Esophagus muscularis mucosa (tissue), 4 donors: ENCODE measurements at regions not wholly inside any gene's neighbourhood (a gene's known extent, or its start where the extent isn't known, plus 50 kb on each side); places are given as distances from the start of the nearest gene placed in this dataset.

Source experiments
- EP300 ChIP-seq: sonication (generic); formaldehyde crosslinking; IDR thresholded peaks from one replicate; pipeline ENCODE4 v1.6.1; 2017; ENCODE audit warnings: antibody characterized with exemption
- POLR2A ChIP-seq: fragments of 450-650 bp; IDR thresholded peaks from one replicate; pipeline ENCODE4 v1.6.1; 2017; ENCODE audit warnings: antibody characterized with exemption, moderate library complexity, mild to moderate bottlenecking, low read depth
- TF ChIP-seq, protein P1 (sequence below), 3 experiments: fragments of 200-600 bp in 2 of 3; fragments of 450-650 bp in 1 of 3; sonication (generic) in 2 of 3; IDR thresholded peaks; one replicate each; pipeline ENCODE4 v1.5.1; 2017 to 2019; ENCODE audit warnings: antibody characterized with exemption in 3 of 3, mild to moderate bottlenecking in 2 of 3, moderate library complexity in 1 of 3

- TF ChIP-seq, protein P1, sequence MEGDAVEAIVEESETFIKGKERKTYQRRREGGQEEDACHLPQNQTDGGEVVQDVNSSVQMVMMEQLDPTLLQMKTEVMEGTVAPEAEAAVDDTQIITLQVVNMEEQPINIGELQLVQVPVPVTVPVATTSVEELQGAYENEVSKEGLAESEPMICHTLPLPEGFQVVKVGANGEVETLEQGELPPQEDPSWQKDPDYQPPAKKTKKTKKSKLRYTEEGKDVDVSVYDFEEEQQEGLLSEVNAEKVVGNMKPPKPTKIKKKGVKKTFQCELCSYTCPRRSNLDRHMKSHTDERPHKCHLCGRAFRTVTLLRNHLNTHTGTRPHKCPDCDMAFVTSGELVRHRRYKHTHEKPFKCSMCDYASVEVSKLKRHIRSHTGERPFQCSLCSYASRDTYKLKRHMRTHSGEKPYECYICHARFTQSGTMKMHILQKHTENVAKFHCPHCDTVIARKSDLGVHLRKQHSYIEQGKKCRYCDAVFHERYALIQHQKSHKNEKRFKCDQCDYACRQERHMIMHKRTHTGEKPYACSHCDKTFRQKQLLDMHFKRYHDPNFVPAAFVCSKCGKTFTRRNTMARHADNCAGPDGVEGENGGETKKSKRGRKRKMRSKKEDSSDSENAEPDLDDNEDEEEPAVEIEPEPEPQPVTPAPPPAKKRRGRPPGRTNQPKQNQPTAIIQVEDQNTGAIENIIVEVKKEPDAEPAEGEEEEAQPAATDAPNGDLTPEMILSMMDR (IDR thresholded peaks at IDR 0.05) = no peak
- no peak for TF ChIP-seq POLR2A
- TF ChIP-seq EP300 = no peak
Measured at GRCh38 chr6:141976994-141977393, 155.7 kb upstream of the GJE1 start.
